Vagina (tissue), 2 donors: ENCODE measurements at regions not wholly inside any gene's neighbourhood (a gene's known extent, or its start where the extent isn't known, plus 50 kb on each side); places are given as distances from the start of the nearest gene placed in this dataset.

ENCODE experiments used
- CTCF ChIP-seq, 3 experiments: fragments of 450-650 bp in 2 of 3; fragments of 200-600 bp in 1 of 3; sonication (generic) in 1 of 3; IDR thresholded peaks; one replicate each; pipeline ENCODE4 v1.5.1; 2017 to 2019; ENCODE audit warnings: antibody characterized with exemption in 3 of 3, mild to moderate bottlenecking in 2 of 3, moderate library complexity in 2 of 3
- POLR2A ChIP-seq, 2 donors: fragments of 450-650 bp; IDR thresholded peaks; one replicate each; pipeline ENCODE4 v1.6.1; 2017; ENCODE audit warnings: antibody characterized with exemption in 2 of 2, mild to moderate bottlenecking in 2 of 2, moderate library complexity in 2 of 2
- POLR2AphosphoS5 ChIP-seq, 2 donors: sonication (generic); formaldehyde crosslinking; IDR thresholded peaks; one replicate each; pipeline ENCODE4 v1.9.0; 2017; ENCODE audit warnings: antibody characterized with exemption in 2 of 2, mild to moderate bottlenecking in 2 of 2, low read depth in 1 of 2; ENCODE audit not compliant: insufficient read depth in 1 of 2

- TF ChIP-seq POLR2A (IDR thresholded peaks at IDR 0.05) (no peak), CTCF (IDR thresholded peaks at IDR 0.05) (no peak), POLR2AphosphoS5 (IDR thresholded peaks at IDR 0.05; ENCODE audit: insufficient read depth in 1 of 2, low read depth in 1 of 2) (no peak)
These were observed 95.9 kb upstream of the IFNGR1 start for GRCh38 chr6:137315081-137315480.
